DMS 273 (cell line): ENCODE measurements at regions not wholly inside any gene's neighbourhood (a gene's known extent, or its start where the extent isn't known, plus 50 kb on each side); places are given as distances from the start of the nearest gene placed in this dataset.
"Not testable (repeated sequence)": the region's sequence is repeated elsewhere in the genome, so short reads cannot be mapped to it uniquely, and the experiment has no call there.

Experiments used
- DNase-seq: peaks from one replicate; lab custom pipeline; 2025; ENCODE audit not compliant: unreplicated experiment; lab: John Stamatoyannopoulos, UW

GRCh38 chr7:118404211-118404610, 179.7 kb downstream of the ANKRD7 start:
- no peak for DNase-seq

GRCh38 chr7:118418433-118418832, 193.9 kb downstream of the ANKRD7 start:
- DNase-seq: no peak

GRCh38 chr7:118420888-118421287, 196.4 kb downstream of the ANKRD7 start:
- DNase-seq: no peak

- DNase-seq: no peak
These were observed 204.6 kb downstream of the ANKRD7 start for GRCh38 chr7:118429141-118429540.

- no peak for DNase-seq
These were observed 212.2 kb downstream of the ANKRD7 start for GRCh38 chr7:118436663-118437062.

- not testable (repeated sequence) for DNase-seq
These were observed 224.5 kb downstream of the ANKRD7 start for GRCh38 chr7:118449030-118449429.

- DNase-seq: no peak
These were observed 225.5 kb downstream of the ANKRD7 start for GRCh38 chr7:118449797-118450567.

GRCh38 chr7:118452128-118452527, 227.6 kb downstream of the ANKRD7 start:
- DNase-seq: no peak

- DNase-seq: no peak
These were observed 242.9 kb downstream of the ANKRD7 start for GRCh38 chr7:118467381-118467780.

- no peak for DNase-seq
These were observed 248.1 kb downstream of the ANKRD7 start for GRCh38 chr7:118472581-118472980.

GRCh38 chr7:118473271-118473670, 248.8 kb downstream of the ANKRD7 start:
- DNase-seq: peak; percentile 44

GRCh38 chr7:118476036-118476435, 251.5 kb downstream of the ANKRD7 start:
- DNase-seq: no peak

- DNase-seq: no peak
These were observed 252.5 kb downstream of the ANKRD7 start for GRCh38 chr7:118477036-118477435.

GRCh38 chr7:118478236-118478635, 253.7 kb downstream of the ANKRD7 start:
- no peak for DNase-seq

- DNase-seq: peak; percentile 79
These were observed 254.4 kb downstream of the ANKRD7 start for GRCh38 chr7:118478931-118479330.

GRCh38 chr7:118492466-118492865, 268.0 kb downstream of the ANKRD7 start:
- peak; percentile 79 for DNase-seq

GRCh38 chr7:118496138-118496644, 271.7 kb downstream of the ANKRD7 start:
- DNase-seq: no peak

GRCh38 chr7:118502235-118502634, 277.7 kb downstream of the ANKRD7 start:
- no peak for DNase-seq

GRCh38 chr7:118511146-118511545, 286.6 kb downstream of the ANKRD7 start:
- no peak for DNase-seq

GRCh38 chr7:118517275-118517674, 292.8 kb downstream of the ANKRD7 start:
- no peak for DNase-seq

- DNase-seq: no peak
These were observed 300.5 kb downstream of the ANKRD7 start for GRCh38 chr7:118525020-118525419.

GRCh38 chr7:118531566-118531965, 307.1 kb downstream of the ANKRD7 start:
- DNase-seq: no peak

GRCh38 chr7:118559207-118559606, 334.7 kb downstream of the ANKRD7 start:
- DNase-seq: no peak
